Loucy (cell line): ENCODE measurements at regions not wholly inside any gene's neighbourhood (a gene's known extent, or its start where the extent isn't known, plus 50 kb on each side); places are given as distances from the start of the nearest gene placed in this dataset.

Experiments
- H2AFZ ChIP-seq: fragments of 200-600 bp; sonication (generic); 2 replicates; pipeline ENCODE4 v1.6.0; 2016; ENCODE audit warnings: antibody characterized with exemption, mild to moderate bottlenecking, low read length, moderate library complexity
- H3F3A ChIP-seq: fragments of 200-600 bp; 2 replicates; pipeline ENCODE4 v1.6.0; 2016; ENCODE audit warnings: antibody characterized with exemption, low read depth, mild to moderate bottlenecking
- H3K27me3 ChIP-seq: fragments of 200-600 bp; sonication (generic); 2 replicates; pipeline ENCODE4 v1.6.1; 2014; ENCODE audit warnings: low read length, mild to moderate bottlenecking; ENCODE audit not compliant: insufficient read depth, poor library complexity, severe bottlenecking
- H3K36me3 ChIP-seq: fragments of 200-600 bp; sonication (generic); 2 replicates; pipeline ENCODE4 v1.6.1; 2016; ENCODE audit warnings: low read length; ENCODE audit not compliant: insufficient read depth
- H3K4me1 ChIP-seq: fragments of 200-600 bp; sonication (generic); 2 replicates; pipeline ENCODE4 v1.5.1; 2014; ENCODE audit warnings: low read length, mild to moderate bottlenecking; ENCODE audit not compliant: insufficient read depth, poor library complexity, severe bottlenecking
- H3K4me2 ChIP-seq: fragments of 200-600 bp; sonication (generic); 2 replicates; pipeline ENCODE4 v1.6.0; 2014; ENCODE audit warnings: antibody characterized with exemption, low read length, low read depth, mild to moderate bottlenecking; ENCODE audit not compliant: poor library complexity, severe bottlenecking
- H3K4me3 ChIP-seq: fragments of 200-600 bp; sonication (generic); 2 replicates; pipeline ENCODE4 v1.5.1; 2014; ENCODE audit warnings: low read length, mild to moderate bottlenecking, mixed read lengths; ENCODE audit not compliant: poor library complexity, severe bottlenecking
- H3K79me2 ChIP-seq: fragments of 200-600 bp; sonication (generic); 2 replicates; pipeline ENCODE4 v1.6.1; 2014; ENCODE audit warnings: low read length; ENCODE audit not compliant: insufficient read depth
- H3K9ac ChIP-seq: fragments of 200-600 bp; sonication (generic); 2 replicates; pipeline ENCODE4 v1.6.0; 2014; ENCODE audit warnings: mild to moderate bottlenecking, low read depth, low read length, moderate library complexity; ENCODE audit not compliant: poor library complexity, severe bottlenecking
- H3K9me2 ChIP-seq: fragments of 200-600 bp; sonication (generic); replicated peaks from 2 replicates; pipeline ENCODE4 v1.6.1; 2016; ENCODE audit warnings: low read depth, low read length, mixed read lengths
- H3K9me3 ChIP-seq: fragments of 200-600 bp; sonication (generic); 2 replicates; pipeline ENCODE4 v1.6.1; 2014; ENCODE audit warnings: mild to moderate bottlenecking, antibody characterized with exemption, low read length, low read depth; ENCODE audit not compliant: insufficient read depth
- H4K20me1 ChIP-seq: fragments of 200-600 bp; sonication (generic); 2 replicates; pipeline ENCODE4 v1.6.0; 2014; ENCODE audit warnings: antibody characterized with exemption, low read length, mild to moderate bottlenecking; ENCODE audit not compliant: insufficient read depth, poor library complexity, severe bottlenecking
- CTCF ChIP-seq: fragments of 200-600 bp; sonication (generic); conservative IDR thresholded peaks from 2 replicates; pipeline ENCODE4 v1.5.1; 2014; ENCODE audit warnings: mild to moderate bottlenecking, antibody characterized with exemption, low read length
- EZH2phosphoT487 ChIP-seq: fragments of 200-600 bp; IDR thresholded peaks from 2 replicates; pipeline ENCODE4 v1.6.1; 2018; ENCODE audit warnings: antibody characterized with exemption, mild to moderate bottlenecking, moderate library complexity, borderline replicate concordance

GRCh38 chr2:19471491-19471890 is 113.1 kb upstream of the OSR1 start:
- Histone ChIP-seq H3K79me2 (no peaks in the 10 kb centered on the region), H3K9ac (no peak overlapping the region), H3K4me1 (peaks cover 6% of the 10 kb centered on the region), H3K9me3 (no peaks in the 10 kb centered on the region), H3F3A (no peaks in the 10 kb centered on the region), H3K27me3 (peaks cover 40% of the 10 kb centered on the region), H2AFZ (no peak overlapping the region), H3K4me3 (no peak overlapping the region), H4K20me1 (no peaks in the 10 kb centered on the region), H3K4me2 (no peak overlapping the region), H3K9me2 (no peaks in the 10 kb centered on the region), H3K36me3 (no peaks in the 10 kb centered on the region)
- TF ChIP-seq CTCF (no peak), EZH2phosphoT487 (no peak)

GRCh38 chr2:19465978-19466377 is 107.6 kb upstream of the OSR1 start:
- H4K20me1 ChIP-seq = no peaks in the 10 kb centered on the region
- H3K79me2 ChIP-seq = no peaks in the 10 kb centered on the region
- H3K27me3 ChIP-seq = peaks cover 4% of the 10 kb centered on the region
- H3K4me3 ChIP-seq = no peak overlapping the region
- H3K4me2 ChIP-seq = no peak overlapping the region
- H3K36me3 ChIP-seq = no peaks in the 10 kb centered on the region
- no peak overlapping the region for H3K9ac ChIP-seq
- no peaks in the 10 kb centered on the region for H3F3A ChIP-seq
- TF ChIP-seq EZH2phosphoT487 = no peak
- no peak for TF ChIP-seq CTCF
- no peaks in the 10 kb centered on the region for H3K9me3 ChIP-seq
- no peaks in the 10 kb centered on the region for H3K9me2 ChIP-seq
- H3K4me1 ChIP-seq = no peaks in the 10 kb centered on the region
- H2AFZ ChIP-seq = no peak overlapping the region

GRCh38 chr2:19462256-19462645 is 103.8 kb upstream of the OSR1 start:
- no peaks in the 10 kb centered on the region for H3K9me2 ChIP-seq
- no peaks in the 10 kb centered on the region for H4K20me1 ChIP-seq
- H3K4me1 ChIP-seq = no peaks in the 10 kb centered on the region
- no peak overlapping the region for H3K4me3 ChIP-seq
- H3K27me3 ChIP-seq = no peaks in the 10 kb centered on the region
- no peak overlapping the region for H3K4me2 ChIP-seq
- no peak overlapping the region for H3K9ac ChIP-seq
- no peaks in the 10 kb centered on the region for H3K9me3 ChIP-seq
- H3F3A ChIP-seq = no peaks in the 10 kb centered on the region
- no peak for TF ChIP-seq CTCF
- no peak for TF ChIP-seq EZH2phosphoT487
- no peak overlapping the region for H2AFZ ChIP-seq
- H3K79me2 ChIP-seq = no peaks in the 10 kb centered on the region
- H3K36me3 ChIP-seq = no peaks in the 10 kb centered on the region
